ENCODE measurements at regions not wholly inside any gene's neighbourhood (a gene's known extent, or its start where the extent isn't known, plus 50 kb on each side); places are given as distances from the start of the nearest gene placed in this dataset.
"Not testable (repeated sequence)": the region's sequence is repeated elsewhere in the genome, so short reads cannot be mapped to it uniquely, and the experiment has no call there.

DNA sequence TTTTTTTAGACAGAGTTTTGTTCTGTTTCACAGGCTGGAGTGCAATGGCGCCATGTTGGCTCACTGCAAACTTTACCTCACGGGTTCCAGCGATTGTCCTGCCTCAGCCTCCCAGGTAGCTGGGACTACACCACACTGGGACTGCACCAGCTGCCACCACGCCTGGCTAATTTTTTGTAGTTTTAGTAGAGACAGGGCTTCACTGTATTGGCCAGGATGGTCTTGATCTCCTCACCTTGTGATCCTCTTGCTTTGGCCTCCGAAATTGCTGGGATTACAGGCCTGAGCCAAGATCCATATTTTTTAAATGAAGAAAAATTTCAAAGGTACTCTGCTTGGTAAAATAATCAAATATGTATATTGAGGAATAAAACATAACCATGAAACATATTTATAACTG lies 195.8 kb upstream of the TPTE start:
- not testable (repeated sequence) for H3K4me1 Mint-ChIP-seq (ENCODE audit: low read depth)

DNA sequence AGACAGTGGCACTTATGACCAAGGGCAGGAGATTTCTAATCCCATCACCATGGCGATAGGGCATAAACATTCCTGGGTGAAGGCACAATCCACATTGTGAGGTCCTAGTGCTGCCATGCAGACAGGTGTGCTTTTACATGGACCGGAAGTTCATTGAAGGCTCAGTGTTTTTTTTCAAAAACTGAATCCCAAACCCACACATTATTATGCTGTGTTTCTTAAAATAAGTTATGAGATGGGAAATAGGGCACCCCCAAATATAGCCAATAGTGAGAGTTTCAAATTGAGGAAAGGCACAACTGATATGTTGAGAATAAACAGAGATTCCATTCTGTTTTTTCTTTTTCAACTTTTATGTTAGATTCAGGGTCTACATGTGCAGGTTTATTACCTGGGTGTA lies 195.2 kb upstream of the TPTE start:
- H3K27ac Mint-ChIP-seq; H3K4me3 Mint-ChIP-seq; H3K4me1 Mint-ChIP-seq (ENCODE audit: low read depth); H3K27me3 Mint-ChIP-seq; H3K36me3 Mint-ChIP-seq (ENCODE audit: low read depth); intact Hi-C loops (cut with micrococcal nuclease): not testable (repeated sequence)
- H3K9me3 Mint-ChIP-seq, result peaks cover 60% of the 10 kb centered on the region

More for the DNA sequence above, 195.8 kb upstream of the TPTE start:
- H3K27me3 Mint-ChIP-seq; intact Hi-C loops (cut with micrococcal nuclease); H3K36me3 Mint-ChIP-seq (ENCODE audit: low read depth); H3K27ac Mint-ChIP-seq; H3K4me3 Mint-ChIP-seq: not testable (repeated sequence)
- peaks cover 54% of the 10 kb centered on the region for H3K9me3 Mint-ChIP-seq

DNA sequence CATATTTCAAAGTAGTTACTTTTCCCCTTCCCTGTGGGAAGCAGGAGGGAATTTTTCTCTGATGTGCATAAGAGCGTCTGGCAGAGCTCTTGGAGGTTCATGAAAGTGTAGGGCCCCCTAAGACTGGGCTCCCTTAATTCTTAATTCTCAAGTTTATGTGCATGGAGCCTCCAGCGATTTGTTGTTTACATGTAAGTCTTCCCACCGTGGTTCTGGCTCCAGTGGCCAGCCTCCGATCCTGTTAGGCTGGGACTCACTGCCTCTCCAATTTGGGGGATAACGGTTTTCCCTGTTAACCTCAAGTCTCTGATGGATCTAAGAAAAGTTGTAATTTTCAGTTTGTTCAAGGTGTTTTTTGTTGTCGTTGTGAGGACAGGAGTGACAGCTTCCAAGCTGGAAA lies 192.7 kb upstream of the TPTE start:
- H3K27ac Mint-ChIP-seq; H3K4me1 Mint-ChIP-seq (ENCODE audit: low read depth); H3K36me3 Mint-ChIP-seq (ENCODE audit: low read depth); H3K4me3 Mint-ChIP-seq; intact Hi-C loops (cut with micrococcal nuclease); H3K27me3 Mint-ChIP-seq: not testable (repeated sequence)
- peaks cover 72% of the 10 kb centered on the region for H3K9me3 Mint-ChIP-seq

DNA sequence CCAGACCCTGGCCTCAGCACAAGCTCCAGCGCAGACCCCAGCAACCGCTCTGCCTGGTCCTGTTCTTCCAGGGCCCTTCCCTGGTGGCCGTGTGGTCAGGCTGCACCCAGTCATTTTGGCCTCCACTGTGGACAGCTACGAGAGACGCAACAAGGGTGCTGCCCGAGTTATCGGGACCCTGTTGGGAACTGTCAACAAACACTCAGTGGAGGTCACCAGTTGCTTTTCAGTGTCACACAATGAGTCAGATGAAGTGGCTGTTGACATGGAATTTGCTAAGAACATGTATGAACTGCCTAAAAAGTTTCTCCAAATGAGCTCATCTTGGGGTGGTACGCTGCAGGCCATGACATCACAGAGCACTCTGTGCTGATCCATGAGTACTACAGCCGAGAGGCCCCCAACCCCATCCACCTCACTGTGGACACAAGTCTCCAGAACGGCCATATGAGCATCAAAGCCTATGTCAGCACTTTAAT lies 190.7 kb upstream of the TPTE start:
- H3K4me3 Mint-ChIP-seq; H3K27ac Mint-ChIP-seq; H3K27me3 Mint-ChIP-seq; H3K36me3 Mint-ChIP-seq (ENCODE audit: low read depth); H3K4me1 Mint-ChIP-seq (ENCODE audit: low read depth); intact Hi-C loops (cut with micrococcal nuclease): not testable (repeated sequence)
- H3K9me3 Mint-ChIP-seq, result peaks cover 69% of the 10 kb centered on the region

DNA sequence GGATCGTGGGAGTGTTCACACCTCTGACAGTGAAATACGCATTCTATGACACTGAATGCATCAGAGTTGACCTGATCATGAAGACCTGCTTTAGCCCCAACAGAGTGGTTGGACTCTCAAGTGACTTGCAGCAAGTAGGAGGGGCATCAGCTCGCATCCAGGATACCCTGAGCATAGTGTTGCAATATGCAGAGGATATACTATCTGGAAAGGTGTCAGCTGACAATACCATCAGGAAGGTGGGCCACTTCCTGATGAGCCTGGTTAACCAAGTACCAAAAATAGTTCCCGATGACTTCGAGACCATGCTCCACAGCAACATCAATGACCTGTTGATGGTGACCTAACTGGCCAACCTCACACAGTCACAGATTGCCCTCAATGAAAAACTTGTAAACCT lies 190.2 kb upstream of the TPTE start:
- H3K36me3 Mint-ChIP-seq (ENCODE audit: low read depth); intact Hi-C loops (cut with micrococcal nuclease); H3K27me3 Mint-ChIP-seq; H3K4me3 Mint-ChIP-seq; H3K27ac Mint-ChIP-seq; H3K4me1 Mint-ChIP-seq (ENCODE audit: low read depth): not testable (repeated sequence)
- peaks cover 69% of the 10 kb centered on the region for H3K9me3 Mint-ChIP-seq

DNA sequence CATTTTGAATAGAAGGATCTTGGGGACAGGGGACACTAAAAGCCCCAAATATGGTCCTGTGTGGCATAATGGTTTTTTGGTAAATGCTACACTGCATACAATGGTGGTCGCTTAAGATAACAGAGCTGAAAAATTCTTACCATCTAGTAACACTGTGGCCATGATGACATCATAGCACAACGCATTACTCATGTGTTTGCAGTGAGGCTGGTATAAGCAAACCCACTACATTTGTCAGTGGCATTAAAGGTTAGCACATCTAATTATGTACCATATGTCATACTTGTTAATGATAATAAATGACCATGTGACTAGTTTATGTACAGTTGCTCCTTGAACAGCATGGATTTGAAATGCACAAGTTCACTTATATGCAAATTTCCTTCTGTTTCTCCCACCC lies 188.4 kb upstream of the TPTE start:
- H3K36me3 Mint-ChIP-seq (ENCODE audit: low read depth); H3K27me3 Mint-ChIP-seq; H3K27ac Mint-ChIP-seq; intact Hi-C loops (cut with micrococcal nuclease); H3K4me1 Mint-ChIP-seq (ENCODE audit: low read depth); H3K4me3 Mint-ChIP-seq: not testable (repeated sequence)
- peaks cover 68% of the 10 kb centered on the region for H3K9me3 Mint-ChIP-seq

DNA sequence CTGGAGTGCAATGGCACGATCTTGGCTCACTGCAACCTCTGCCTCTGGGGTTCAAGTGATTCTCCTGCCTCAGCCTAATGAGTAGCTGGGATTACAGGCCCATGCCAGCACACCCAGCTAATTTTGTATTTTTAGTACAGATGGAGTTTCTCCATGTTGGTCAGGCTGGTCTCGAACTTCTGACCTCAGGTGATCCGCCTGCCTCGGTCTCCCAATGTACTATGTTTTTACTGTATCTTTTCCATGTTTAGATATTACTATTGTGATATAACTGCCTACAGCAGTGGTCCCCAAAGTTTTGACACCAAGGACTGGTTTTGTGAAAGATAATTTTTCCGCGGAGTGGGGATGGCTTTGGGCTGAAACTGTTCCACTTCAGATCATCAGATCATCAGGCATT lies 187.0 kb upstream of the TPTE start:
- intact Hi-C loops (cut with micrococcal nuclease); H3K4me1 Mint-ChIP-seq (ENCODE audit: low read depth); H3K36me3 Mint-ChIP-seq (ENCODE audit: low read depth); H3K27ac Mint-ChIP-seq; H3K27me3 Mint-ChIP-seq; H3K4me3 Mint-ChIP-seq: not testable (repeated sequence)
- H3K9me3 Mint-ChIP-seq, result peaks cover 68% of the 10 kb centered on the region

DNA sequence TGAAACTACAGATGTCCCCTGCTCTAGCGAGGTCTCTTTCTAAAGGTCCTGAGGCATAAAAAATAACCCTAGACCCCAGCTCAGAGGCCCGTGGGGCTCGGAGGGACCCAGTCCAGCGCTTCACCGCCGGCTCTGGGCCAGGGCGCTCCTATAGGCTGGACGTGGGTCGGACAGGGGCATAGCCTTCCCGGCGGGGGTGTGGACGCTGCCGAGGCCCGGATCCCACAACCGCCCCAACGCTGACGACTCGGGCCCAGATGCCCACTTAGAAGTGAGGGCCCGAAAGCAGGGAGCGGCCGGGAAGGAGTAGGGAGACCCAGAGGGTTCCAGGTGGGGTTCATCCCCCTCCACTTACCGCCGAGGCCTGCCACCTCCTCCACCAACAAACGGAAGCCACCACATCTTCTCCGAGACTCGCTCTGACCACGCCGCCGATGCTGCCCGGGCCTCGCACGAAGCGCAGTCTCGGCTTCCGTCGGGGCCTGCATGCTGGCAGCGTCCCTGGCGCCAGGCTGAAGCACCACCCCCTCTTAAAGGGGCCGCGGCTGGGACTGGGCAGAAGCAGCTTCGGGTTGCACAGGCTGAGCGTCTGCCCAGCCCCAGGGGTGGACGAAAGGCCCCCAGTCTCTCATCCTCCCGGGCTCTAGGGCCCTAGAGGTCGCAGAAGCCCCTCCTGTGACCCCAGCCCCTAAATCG lies 179.0 kb upstream of the TPTE start:
- intact Hi-C loops (cut with micrococcal nuclease); H3K27me3 Mint-ChIP-seq; H3K4me1 Mint-ChIP-seq (ENCODE audit: low read depth); H3K27ac Mint-ChIP-seq; H3K36me3 Mint-ChIP-seq (ENCODE audit: low read depth); H3K4me3 Mint-ChIP-seq: not testable (repeated sequence)
- peaks cover 69% of the 10 kb centered on the region for H3K9me3 Mint-ChIP-seq

DNA sequence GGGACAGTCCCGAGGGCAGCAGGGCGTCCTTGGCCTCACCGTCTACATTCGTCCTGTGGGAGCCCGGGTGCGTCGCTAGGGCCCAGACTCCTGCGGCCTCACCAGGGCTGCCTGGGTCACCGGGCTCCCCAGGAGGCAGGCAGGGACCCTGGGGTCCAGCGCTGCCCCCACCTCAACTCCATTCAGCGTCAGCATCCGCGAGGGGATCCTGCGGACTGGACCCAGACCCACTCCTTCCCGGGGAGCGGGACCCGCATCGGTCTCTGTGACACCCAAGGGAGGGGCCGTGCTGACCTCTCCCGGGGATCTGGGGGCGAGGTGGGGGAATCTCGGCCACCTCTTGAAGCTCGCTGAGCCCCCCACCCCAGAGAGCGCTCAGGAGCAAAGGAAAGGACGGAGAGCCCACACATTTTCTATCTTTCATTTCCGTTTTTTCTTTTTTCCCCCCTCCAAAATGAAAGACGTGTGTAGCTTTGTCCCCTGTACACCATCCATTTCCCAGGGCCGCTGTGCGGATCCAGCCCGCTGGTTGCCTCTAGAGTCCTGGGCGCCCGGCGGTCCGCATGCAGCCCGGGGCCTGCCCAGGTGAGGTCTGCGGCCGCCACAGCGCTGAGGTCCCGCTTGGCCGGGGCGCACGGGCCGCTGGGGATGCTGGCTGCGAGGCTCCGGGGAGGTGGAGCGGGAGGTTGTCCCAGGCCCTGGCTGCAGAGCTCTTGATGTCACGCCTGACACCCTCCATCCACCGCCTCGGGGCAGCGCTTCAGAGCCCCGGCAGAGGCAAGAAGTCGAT lies 178.0 kb upstream of the TPTE start:
- intact Hi-C loops (cut with micrococcal nuclease); H3K36me3 Mint-ChIP-seq (ENCODE audit: low read depth); H3K4me3 Mint-ChIP-seq; H3K27ac Mint-ChIP-seq; H3K27me3 Mint-ChIP-seq; H3K4me1 Mint-ChIP-seq (ENCODE audit: low read depth): not testable (repeated sequence)
- H3K9me3 Mint-ChIP-seq, result peaks cover 69% of the 10 kb centered on the region

DNA sequence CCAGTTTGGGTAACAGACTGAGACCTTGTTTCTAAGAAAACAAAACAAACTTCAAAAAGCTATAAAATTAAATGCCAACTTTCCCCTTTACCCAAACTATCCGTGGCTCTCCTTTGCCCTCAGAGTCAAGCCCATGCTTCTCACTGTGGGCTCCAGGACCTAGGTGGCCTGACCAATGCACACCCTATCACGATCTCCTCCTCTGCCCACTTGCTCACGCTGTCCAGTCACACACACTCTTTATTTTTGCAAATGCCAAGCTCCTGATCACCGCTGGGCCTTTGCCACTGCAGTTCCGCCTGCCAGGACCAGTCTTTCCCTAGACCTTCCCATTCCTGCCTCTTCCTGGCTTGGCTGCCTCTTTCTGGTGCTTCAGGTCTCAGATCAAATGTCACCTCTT lies 177.1 kb upstream of the TPTE start:
- H3K4me3 Mint-ChIP-seq; H3K27me3 Mint-ChIP-seq; H3K36me3 Mint-ChIP-seq (ENCODE audit: low read depth); H3K4me1 Mint-ChIP-seq (ENCODE audit: low read depth); intact Hi-C loops (cut with micrococcal nuclease); H3K27ac Mint-ChIP-seq: not testable (repeated sequence)
- H3K9me3 Mint-ChIP-seq, result peaks cover 69% of the 10 kb centered on the region

DNA sequence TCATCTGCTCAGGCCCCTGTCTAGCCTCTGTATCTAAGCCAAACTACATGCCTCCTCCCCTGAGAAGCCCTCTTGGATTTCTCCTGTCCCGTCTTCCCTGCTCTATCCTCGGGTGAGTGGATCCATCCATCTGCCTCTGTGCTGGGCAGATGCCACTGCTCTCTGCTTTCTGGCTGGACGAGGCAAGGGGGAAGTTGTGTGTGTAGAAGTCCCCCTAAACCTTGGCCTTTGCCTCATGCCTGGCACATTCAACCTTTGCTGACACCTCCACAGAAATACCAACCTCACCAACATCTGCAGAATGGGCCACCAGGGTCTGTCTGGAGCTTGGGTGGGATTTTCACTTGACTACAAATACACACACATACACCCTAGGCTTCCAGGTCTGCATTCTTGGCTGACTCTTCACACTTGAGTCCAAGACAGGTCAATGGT lies 176.2 kb upstream of the TPTE start:
- H3K4me3 Mint-ChIP-seq; H3K4me1 Mint-ChIP-seq (ENCODE audit: low read depth); H3K36me3 Mint-ChIP-seq (ENCODE audit: low read depth); H3K27me3 Mint-ChIP-seq; H3K27ac Mint-ChIP-seq; intact Hi-C loops (cut with micrococcal nuclease): not testable (repeated sequence)
- H3K9me3 Mint-ChIP-seq, result peaks cover 59% of the 10 kb centered on the region

DNA sequence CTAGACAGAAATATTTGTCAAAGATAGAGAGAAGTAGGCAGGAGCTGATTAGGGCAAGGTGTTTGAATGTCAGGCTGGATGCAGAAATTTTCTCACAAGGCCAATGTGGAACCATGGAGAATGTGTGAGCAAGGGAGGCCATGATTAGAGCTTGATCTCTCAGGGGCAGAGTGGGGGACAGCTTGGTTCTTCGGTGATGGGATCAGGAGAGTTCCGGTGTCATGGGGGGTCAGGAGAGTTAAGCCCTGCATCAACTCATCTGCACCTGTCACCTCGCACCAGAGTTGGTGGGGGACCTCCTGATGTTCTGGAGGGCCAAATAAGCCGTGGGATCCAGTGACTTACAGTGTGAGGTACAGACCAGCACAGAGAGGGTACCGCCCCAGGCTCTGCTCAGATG lies 175.1 kb upstream of the TPTE start:
- H3K27ac Mint-ChIP-seq; H3K27me3 Mint-ChIP-seq; intact Hi-C loops (cut with micrococcal nuclease); H3K36me3 Mint-ChIP-seq (ENCODE audit: low read depth); H3K4me1 Mint-ChIP-seq (ENCODE audit: low read depth); H3K4me3 Mint-ChIP-seq: not testable (repeated sequence)
- H3K9me3 Mint-ChIP-seq, result peaks cover 58% of the 10 kb centered on the region

DNA sequence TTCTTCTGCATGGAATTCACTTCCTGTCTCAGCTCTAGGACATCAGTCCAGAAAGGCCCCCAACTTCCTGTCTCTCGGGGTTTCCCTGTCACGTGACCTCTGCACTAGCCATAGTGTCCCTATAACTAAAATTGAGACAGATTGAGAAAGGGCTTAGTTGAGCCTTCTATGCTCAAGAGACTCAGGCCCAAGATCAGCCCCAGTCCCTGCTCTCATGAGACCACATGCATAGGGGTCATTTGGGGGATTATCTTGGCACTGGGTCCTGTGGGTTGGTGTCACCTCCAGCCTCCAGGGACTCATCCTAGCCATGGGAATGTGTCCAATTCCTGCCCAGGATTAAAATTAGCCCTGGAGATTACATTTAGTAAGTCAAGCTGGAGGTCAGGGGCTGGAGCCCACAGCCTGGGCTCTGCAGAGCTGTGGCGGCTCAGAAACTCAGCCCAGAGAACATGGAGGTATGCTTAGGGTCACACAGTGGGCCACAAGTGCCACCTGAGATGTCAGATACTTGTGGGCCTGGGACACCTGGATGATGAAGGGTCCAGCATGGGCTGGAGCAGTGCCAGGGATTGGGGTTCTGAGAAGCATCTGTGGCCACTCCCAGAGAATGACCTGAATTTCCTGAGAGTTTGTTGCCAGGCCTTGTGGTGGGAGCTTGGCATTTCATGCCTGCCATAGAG lies 174.3 kb upstream of the TPTE start:
- peaks cover 62% of the 10 kb centered on the region for H3K9me3 Mint-ChIP-seq

DNA sequence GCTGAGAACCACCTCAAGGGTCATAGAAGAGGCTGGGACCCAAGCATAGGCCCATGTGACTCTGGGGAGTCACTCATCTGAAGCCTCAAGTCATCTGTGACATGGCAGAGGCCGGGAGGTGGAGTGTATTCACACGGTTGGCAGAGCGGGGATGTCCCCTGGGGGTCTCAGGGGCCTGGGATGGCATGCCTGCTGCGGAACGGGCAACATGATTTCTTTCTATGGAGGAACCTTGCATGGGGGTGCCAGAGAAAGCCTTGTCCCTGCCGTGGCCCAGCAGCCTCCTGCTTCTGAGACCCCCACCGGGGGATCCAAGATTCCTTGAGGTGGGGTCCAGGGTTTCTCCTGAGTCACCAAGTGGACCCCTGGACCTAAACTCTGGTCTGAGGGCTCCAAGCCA lies 173.7 kb upstream of the TPTE start:
- H3K9me3 Mint-ChIP-seq, result peaks cover 68% of the 10 kb centered on the region
- H3K4me3 Mint-ChIP-seq; intact Hi-C loops (cut with micrococcal nuclease); H3K27ac Mint-ChIP-seq; H3K36me3 Mint-ChIP-seq (ENCODE audit: low read depth); H3K27me3 Mint-ChIP-seq; H3K4me1 Mint-ChIP-seq (ENCODE audit: low read depth): not testable (repeated sequence)

More for the DNA sequence above, 174.3 kb upstream of the TPTE start:
- H3K36me3 Mint-ChIP-seq (ENCODE audit: low read depth); H3K4me1 Mint-ChIP-seq (ENCODE audit: low read depth); H3K27me3 Mint-ChIP-seq; H3K4me3 Mint-ChIP-seq; H3K27ac Mint-ChIP-seq; intact Hi-C loops (cut with micrococcal nuclease): not testable (repeated sequence)

Measured in dendritic cell treated with granulocyte-macrophage colony-stimulating factor and Interleukin-4, amounts not matched to agents 40 ng/mL and 50 ng/mL, for 4 days (primary cell).